K562 (cell line): ENCODE measurements at regions not wholly inside any gene's neighbourhood (a gene's known extent, or its start where the extent isn't known, plus 50 kb on each side); places are given as distances from the start of the nearest gene placed in this dataset.

Experiments
- ATAC-seq: fragments of 200-7000 bp; cut with Tn5 transposase; 3 replicates; pipeline ENCODE4 v1.9.1; 2020; ENCODE audit warnings: moderate library complexity
- BruUV-seq: library from RNA; stranded (reverse); fragments of 400-500 nt; replicated peaks from 2 replicates; lab custom pipeline; 2021; lab: Mats Ljungman, UMichigan
- CTCF ChIA-PET: fragments of 300-600 bp; formaldehyde crosslinking; extraction: SDS; loops from one replicate; lab custom pipeline; 2021; ENCODE audit warnings: low intra/inter-chr PET ratio; lab: Yijun Ruan, JAX
- POLR2A ChIA-PET: fragments of 300-600, 350-650 bp; sonication (Branson Sonifier 250); formaldehyde crosslinking; extraction: SDS; loops from one replicate; lab custom pipeline; 2021; ENCODE audit warnings: antibody characterized with exemption, inconsistent platforms; lab: Yijun Ruan, JAX
- DNase-seq, 4 experiments: peaks; one replicate each; pipeline versions ENCODE4 v3.0.0 to v3.0.0-alpha.2; 2011 to 2018; ENCODE audit warnings: low spot score in 3 of 4, mixed read lengths in 3 of 4; ENCODE audit errors: extremely low read depth in 1 of 4
- FAIRE-seq: peaks from 2 replicates; lab custom pipeline; 2011; peaks lifted over from hg19 to GRCh38; lab: Jason Lieb, UNC
- H2AFZ ChIP-seq: 2 replicates; pipeline ENCODE4 v1.6.0; 2011; ENCODE audit warnings: low read depth, low read length, control low read depth, inconsistent platforms
- H3K27ac ChIP-seq: fragments of 200-600 bp; 3 replicates; pipeline ENCODE4 v1.8.0; 2011; ENCODE audit warnings: low read depth, mild to moderate bottlenecking, control low read depth, inconsistent platforms, low read length, moderate library complexity, mixed read lengths; ENCODE audit errors: extremely low read depth
- H3K27me3 ChIP-seq, 2 experiments: fragments of 300-600 bp in 1 of 2; 2 replicates in 1 of 2; 3 replicates in 1 of 2; pipeline versions ENCODE4 v1.6.0 to v1.8.0; 2011; ENCODE audit warnings: inconsistent platforms in 2 of 2, low read length in 2 of 2, mild to moderate bottlenecking in 1 of 2, mixed read lengths in 1 of 2, moderate library complexity in 1 of 2; ENCODE audit not compliant: control insufficient read depth in 2 of 2, insufficient read depth in 2 of 2
- H3K36me3 ChIP-seq: fragments of 300-600 bp; 3 replicates; pipeline ENCODE4 v1.8.0; 2011; ENCODE audit warnings: mild to moderate bottlenecking, low read length, inconsistent platforms; ENCODE audit not compliant: control insufficient read depth, insufficient read depth
- H3K4me1 ChIP-seq, 2 experiments: fragments of 200-600 bp in 1 of 2; replicated peaks in 1 of 2; 2 replicates in 1 of 2; 3 replicates in 1 of 2; pipeline versions ENCODE4 v1.5.1 to v1.8.0; 2011; ENCODE audit warnings: inconsistent platforms in 2 of 2, low read length in 2 of 2, mild to moderate bottlenecking in 1 of 2, mixed read lengths in 1 of 2, moderate library complexity in 1 of 2; ENCODE audit not compliant: control insufficient read depth in 2 of 2, insufficient read depth in 2 of 2
- H3K4me2 ChIP-seq: 2 replicates; pipeline ENCODE4 v1.6.1; 2011; ENCODE audit warnings: low read length, control low read depth, inconsistent platforms, mixed read lengths; ENCODE audit not compliant: insufficient read depth
- H3K4me3 ChIP-seq: fragments of 200-600 bp; sonication (generic), shearing (Covaris generic); 2 replicates; pipeline ENCODE4 v1.5.1; 2016; ENCODE audit warnings: control low read depth, inconsistent platforms
- H3K79me2 ChIP-seq: fragments of 200-600 bp; 3 replicates; pipeline ENCODE4 v1.8.0; 2011; ENCODE audit warnings: low read length, inconsistent platforms; ENCODE audit not compliant: control insufficient read depth, insufficient read depth
- H3K9ac ChIP-seq, 2 experiments: 2 replicates each; pipeline versions ENCODE4 v1.6.0 to v1.6.1; 2011; ENCODE audit warnings: low read depth in 2 of 2, low read length in 2 of 2, control low read depth in 1 of 2, inconsistent platforms in 1 of 2, mild to moderate bottlenecking in 1 of 2, mixed read lengths in 1 of 2; ENCODE audit not compliant: insufficient read depth in 1 of 2
- H3K9me1 ChIP-seq: one replicate; pipeline ENCODE4 v1.6.0; 2011; ENCODE audit warnings: inconsistent platforms, mild to moderate bottlenecking, low read length, moderate library complexity; ENCODE audit not compliant: control insufficient read depth, insufficient read depth
- H3K9me3 ChIP-seq: replicated peaks from 2 replicates; pipeline ENCODE4 v1.5.1; 2011; ENCODE audit warnings: low read depth, low read length, inconsistent platforms; ENCODE audit not compliant: control insufficient read depth, insufficient read depth
- H4K20me1 ChIP-seq: replicated peaks from 2 replicates; pipeline ENCODE4 v1.6.1; 2011; ENCODE audit warnings: low read length, inconsistent platforms, mixed read lengths; ENCODE audit not compliant: control insufficient read depth, insufficient read depth
- CEBPG ChIP-seq, 3 experiments: fragments of 200-800 bp in 1 of 3; sonication (Bioruptor generic) in 1 of 3; sonication (generic) in 1 of 3; formaldehyde crosslinking in 1 of 3; IDR thresholded peaks in 2 of 3; conservative IDR thresholded peaks in 1 of 3; 2 replicates each; pipeline versions ENCODE4 v1.6.1 to v1.8.0; 2016 to 2022; ENCODE audit warnings: missing compliant biosample characterization in 2 of 3, missing genetic modification characterization in 2 of 3, mild to moderate bottlenecking in 1 of 3, missing genetic modification reagents in 1 of 3
- CHD1 ChIP-seq: fragments of 200-600 bp; sonication (generic); IDR thresholded peaks from one replicate; pipeline ENCODE4 v1.6.1; 2012; ENCODE audit warnings: mild to moderate bottlenecking, moderate library complexity, low read length, inconsistent platforms
- PPARD ChIP-seq: fragments of 250-450 bp; sonication (Bioruptor Pico); IDR thresholded peaks from 2 replicates; pipeline ENCODE4 v1.8.0; 2022; ENCODE audit warnings: inconsistent platforms, mild to moderate bottlenecking, moderate library complexity
- REST ChIP-seq, 2 experiments: fragments of 450-650 bp; formaldehyde crosslinking in 1 of 2; IDR thresholded peaks; 2 replicates each; pipeline versions ENCODE4 v1.4.0 to v1.6.1; 2014 to 2020; ENCODE audit warnings: mild to moderate bottlenecking in 2 of 2, borderline replicate concordance in 1 of 2, low read depth in 1 of 2
- ZKSCAN3 ChIP-seq: fragments of 250-450 bp; sonication (Bioruptor Pico); IDR thresholded peaks from 2 replicates; pipeline ENCODE4 v1.4.0; 2020
- ZNF324 ChIP-seq: fragments of 250-450 bp; sonication (Bioruptor Pico); IDR thresholded peaks from 2 replicates; pipeline ENCODE4 v1.4.0; 2020; ENCODE audit warnings: mild to moderate bottlenecking
- ZNF609 ChIP-seq: sonication (generic); formaldehyde crosslinking; IDR thresholded peaks from 2 replicates; pipeline ENCODE4 v1.8.1; 2023; ENCODE audit warnings: missing genetic modification reagents, mild to moderate bottlenecking, borderline replicate concordance
- WGBS: fragments of 100-300 bp; shearing (Covaris generic); methylation state at CpG from one replicate; pipeline ENCODE4 v1.1.6; 2016; ENCODE audit warnings: low coverage, mixed read lengths; ENCODE audit not compliant: insufficient coverage; ENCODE audit errors: missing lambda C conversion rate; 5-methylcytosine and 5-hydroxymethylcytosine counted together
- in situ Hi-C: fragments of 300-500 bp; cut with MboI; formaldehyde crosslinking; loops from 4 replicates; pipeline ENCODE4 v1.15.0; 2018; ENCODE audit warnings: inconsistent platforms, mixed read lengths
- intact Hi-C: fragments of 100-400 bp; cut with micrococcal nuclease; formaldehyde crosslinking; loops from 2 replicates; pipeline ENCODE4 v1.14.2; 2022

- TF ChIP-seq REST (IDR thresholded peaks at IDR 0.05; ENCODE audit: borderline replicate concordance) (no peak), REST (CRISPR knock-in tag; IDR thresholded peaks at IDR 0.05; ENCODE audit: low read depth) (no peak)
- TF ChIP-seq, all 486 proteins: peak for 0
These were observed 943.2 kb upstream of the AGA start (continued) for GRCh38 chr4:178385481-178385880.

- H3K9me1 ChIP-seq: no peaks in the 10 kb centered on the region
- FAIRE-seq (no peak), DNase-seq (no peak), ATAC-seq (no peak)
- no peaks in the 10 kb centered on the region for H3K79me2 ChIP-seq
- no peak overlapping the region for H3K4me3 ChIP-seq
- no peak overlapping the region for H3K4me2 ChIP-seq
- POLR2A ChIA-PET: no interaction called here
- no peaks in the 10 kb centered on the region for H3K9me3 ChIP-seq
- WGBS: 3% methylated on average over 2 of the region's 2 CpGs
- TF ChIP-seq PPARD: no peak
- TF ChIP-seq ZNF609 (CRISPR knock-in tag): no peak
- TF ChIP-seq CHD1: no peak
- no peak for TF ChIP-seq ZNF324
- no peak for TF ChIP-seq CEBPG (CRISPR knock-in tag; IDR thresholded peaks at IDR 0.05)
- peak in 1 of 2 experiments; percentile 23; a peak in 1 of 4 replicates for TF ChIP-seq CEBPG (tag; conservative IDR thresholded peaks at IDR 0.05 in 1 of 2, IDR thresholded peaks at IDR 0.05 in 1 of 2)
- no peak for TF ChIP-seq ZKSCAN3
- no TSS peak for BruUV-seq
- H3K4me1 ChIP-seq: no peaks in the 10 kb centered on the region
- H3K36me3 ChIP-seq: no peaks in the 10 kb centered on the region
- H2AFZ ChIP-seq: no peak overlapping the region
- no peaks in the 10 kb centered on the region for H3K27me3 ChIP-seq
- CTCF ChIA-PET: no interaction called here
- H4K20me1 ChIP-seq: no peaks in the 10 kb centered on the region
- H3K27ac ChIP-seq: no peak overlapping the region
- no peak overlapping the region for H3K9ac ChIP-seq
- intact Hi-C loops (no loop called here), in situ Hi-C loops (no loop called here)
These were observed 945.5 kb upstream of the AGA start for GRCh38 chr4:178387756-178388155.
